Activated CD4-positive, alpha-beta T cell treated with anti-CD3 and anti-CD28 coated beads, Interleukin-2, amount 10 ng/mL, durations not matched to agents 24 days and 14 days (primary cell): ENCODE measurements at regions not wholly inside any gene's neighbourhood (a gene's known extent, or its start where the extent isn't known, plus 50 kb on each side); places are given as distances from the start of the nearest gene placed in this dataset.

ENCODE experiments used
- DNase-seq: peaks from one replicate; pipeline ENCODE4 v3.0.0; 2022
- H3K27ac Mint-ChIP-seq: one replicate; pipeline ENCODE4 v1.8.0; 2022; ENCODE audit warnings: mild to moderate bottlenecking, mixed read lengths
- H3K27me3 Mint-ChIP-seq: one replicate; pipeline ENCODE4 v1.8.0; 2022; ENCODE audit warnings: mixed read lengths
- H3K36me3 Mint-ChIP-seq: one replicate; pipeline ENCODE4 v1.8.0; 2022; ENCODE audit warnings: low read depth, mild to moderate bottlenecking, mixed read lengths
- H3K4me1 Mint-ChIP-seq: one replicate; pipeline ENCODE4 v1.8.0; 2021; ENCODE audit warnings: mixed read lengths
- H3K4me3 Mint-ChIP-seq: one replicate; pipeline ENCODE4 v1.8.0; 2022; ENCODE audit warnings: mild to moderate bottlenecking, moderate library complexity, mixed read lengths
- H3K9me3 Mint-ChIP-seq: one replicate; pipeline ENCODE4 v1.8.0; 2021; ENCODE audit warnings: mixed read lengths
- intact Hi-C: fragments of 100-400 bp; cut with micrococcal nuclease; formaldehyde crosslinking; loops from one replicate; pipeline ENCODE4 v1.15.1; 2023

GRCh38 chr2:495745-496275 lies 181.4 kb downstream of the TMEM18 start:
- Mint-ChIP-seq H3K27ac (no peak overlapping the region), H3K9me3 (no peaks in the 10 kb centered on the region), H3K4me1 (no peaks in the 10 kb centered on the region), H3K36me3 (no peaks in the 10 kb centered on the region), H3K4me3 (no peak overlapping the region), H3K27me3 (no peaks in the 10 kb centered on the region)
- intact Hi-C loops: no loop called here
- DNase-seq: no peak

GRCh38 chr2:494853-495252 lies 182.4 kb downstream of the TMEM18 start:
- Mint-ChIP-seq H3K36me3 (no peaks in the 10 kb centered on the region), H3K27ac (no peak overlapping the region), H3K4me3 (no peak overlapping the region), H3K9me3 (no peaks in the 10 kb centered on the region), H3K4me1 (no peaks in the 10 kb centered on the region), H3K27me3 (no peaks in the 10 kb centered on the region)
- DNase-seq: no peak
- intact Hi-C loops: no loop called here

- Mint-ChIP-seq H3K4me1 (no peaks in the 10 kb centered on the region), H3K36me3 (no peaks in the 10 kb centered on the region), H3K9me3 (no peaks in the 10 kb centered on the region), H3K27ac (no peak overlapping the region), H3K4me3 (no peak overlapping the region), H3K27me3 (no peaks in the 10 kb centered on the region)
- intact Hi-C loops: no loop called here
- no peak for DNase-seq
These were observed 184.0 kb downstream of the TMEM18 start for GRCh38 chr2:493228-493627.

- no peak for DNase-seq
- Mint-ChIP-seq H3K36me3 (no peaks in the 10 kb centered on the region), H3K27ac (no peak overlapping the region), H3K27me3 (no peaks in the 10 kb centered on the region), H3K4me1 (no peaks in the 10 kb centered on the region), H3K9me3 (no peaks in the 10 kb centered on the region), H3K4me3 (no peak overlapping the region)
- intact Hi-C loops: no loop called here
These were observed 185.0 kb downstream of the TMEM18 start for GRCh38 chr2:492178-492577.

- Mint-ChIP-seq H3K27ac (no peak overlapping the region), H3K4me1 (no peaks in the 10 kb centered on the region), H3K9me3 (no peaks in the 10 kb centered on the region), H3K36me3 (no peaks in the 10 kb centered on the region), H3K4me3 (no peak overlapping the region), H3K27me3 (no peaks in the 10 kb centered on the region)
- intact Hi-C loops: no loop called here
- DNase-seq: no peak
These were observed 187.4 kb downstream of the TMEM18 start for GRCh38 chr2:489838-490237.

- Mint-ChIP-seq H3K27me3 (no peaks in the 10 kb centered on the region), H3K27ac (no peak overlapping the region), H3K36me3 (no peaks in the 10 kb centered on the region), H3K9me3 (no peaks in the 10 kb centered on the region), H3K4me3 (no peak overlapping the region), H3K4me1 (no peaks in the 10 kb centered on the region)
- no peak for DNase-seq
- intact Hi-C loops: no loop called here
These were observed 188.1 kb downstream of the TMEM18 start for GRCh38 chr2:489084-489483.

GRCh38 chr2:487186-488079 lies 189.8 kb downstream of the TMEM18 start:
- H3K9me3 Mint-ChIP-seq: no peaks in the 10 kb centered on the region
- H3K27me3 Mint-ChIP-seq: peaks cover 3% of the 10 kb centered on the region
- no peak for DNase-seq
- no peaks in the 10 kb centered on the region for H3K4me1 Mint-ChIP-seq
- H3K27ac Mint-ChIP-seq: no peak overlapping the region
- no peaks in the 10 kb centered on the region for H3K36me3 Mint-ChIP-seq
- intact Hi-C loops: no loop called here
- H3K4me3 Mint-ChIP-seq: no peak overlapping the region

- Mint-ChIP-seq H3K27ac (no peak overlapping the region), H3K9me3 (no peaks in the 10 kb centered on the region), H3K27me3 (peaks cover 3% of the 10 kb centered on the region), H3K4me3 (no peak overlapping the region), H3K36me3 (no peaks in the 10 kb centered on the region), H3K4me1 (no peaks in the 10 kb centered on the region)
- intact Hi-C loops: no loop called here
- no peak for DNase-seq
These were observed 190.8 kb downstream of the TMEM18 start for GRCh38 chr2:486371-486770.

- Mint-ChIP-seq H3K4me1 (no peaks in the 10 kb centered on the region), H3K27ac (no peak overlapping the region), H3K9me3 (no peaks in the 10 kb centered on the region), H3K27me3 (peaks cover 3% of the 10 kb centered on the region), H3K36me3 (no peaks in the 10 kb centered on the region), H3K4me3 (no peak overlapping the region)
- intact Hi-C loops: no loop called here
- DNase-seq: no peak
These were observed 193.5 kb upstream of the ALKAL2 start for GRCh38 chr2:481388-481787.

GRCh38 chr2:479490-480176 lies 191.7 kb upstream of the ALKAL2 start:
- Mint-ChIP-seq H3K4me1 (no peaks in the 10 kb centered on the region), H3K36me3 (no peaks in the 10 kb centered on the region), H3K4me3 (no peak overlapping the region), H3K27ac (no peak overlapping the region), H3K27me3 (peaks cover 10% of the 10 kb centered on the region), H3K9me3 (no peaks in the 10 kb centered on the region)
- no peak for DNase-seq
- intact Hi-C loops: no loop called here

- Mint-ChIP-seq H3K4me1 (no peaks in the 10 kb centered on the region), H3K9me3 (no peaks in the 10 kb centered on the region), H3K27ac (no peak overlapping the region), H3K36me3 (no peaks in the 10 kb centered on the region), H3K4me3 (no peak overlapping the region), H3K27me3 (peaks cover 12% of the 10 kb centered on the region)
- intact Hi-C loops: no loop called here
- no peak for DNase-seq
These were observed 191.1 kb upstream of the ALKAL2 start for GRCh38 chr2:479031-479430.

GRCh38 chr2:471560-471959 lies 183.7 kb upstream of the ALKAL2 start:
- no peak overlapping the region for H3K4me3 Mint-ChIP-seq
- intact Hi-C loops: no loop called here
- H3K27me3 Mint-ChIP-seq: peaks cover 35% of the 10 kb centered on the region
- no peak for DNase-seq
- no peak overlapping the region for H3K27ac Mint-ChIP-seq
- peaks cover 3% of the 10 kb centered on the region for H3K4me1 Mint-ChIP-seq
- peaks cover 11% of the 10 kb centered on the region for H3K9me3 Mint-ChIP-seq
- H3K36me3 Mint-ChIP-seq: no peaks in the 10 kb centered on the region

GRCh38 chr2:469514-469913 lies 181.6 kb upstream of the ALKAL2 start:
- no peak for DNase-seq
- Mint-ChIP-seq H3K9me3 (peaks cover 11% of the 10 kb centered on the region), H3K4me3 (no peak overlapping the region), H3K4me1 (peaks cover 3% of the 10 kb centered on the region), H3K36me3 (no peaks in the 10 kb centered on the region), H3K27ac (no peak overlapping the region), H3K27me3 (peaks cover 35% of the 10 kb centered on the region)
- intact Hi-C loops: no loop called here

- peaks cover 3% of the 10 kb centered on the region for H3K4me1 Mint-ChIP-seq
- H3K9me3 Mint-ChIP-seq: peaks cover 9% of the 10 kb centered on the region
- intact Hi-C loops: no loop called here
- no peak overlapping the region for H3K27ac Mint-ChIP-seq
- H3K27me3 Mint-ChIP-seq: peaks cover 36% of the 10 kb centered on the region
- DNase-seq: no peak
- H3K4me3 Mint-ChIP-seq: no peak overlapping the region
- H3K36me3 Mint-ChIP-seq: no peaks in the 10 kb centered on the region
These were observed 180.9 kb upstream of the ALKAL2 start for GRCh38 chr2:468648-469336.
